OCI-LY3 (cell line): ENCODE measurements at regions not wholly inside any gene's neighbourhood (a gene's known extent, or its start where the extent isn't known, plus 50 kb on each side); places are given as distances from the start of the nearest gene placed in this dataset.

Experiments
- H2AFZ ChIP-seq: fragments of 200-600, 300-600 bp; shearing (Covaris generic); 2 replicates; pipeline ENCODE4 v1.6.0; 2014; ENCODE audit warnings: antibody characterized with exemption, low read depth, low read length
- H3K27ac ChIP-seq: fragments of 200-600, 300-600 bp; sonication (generic); 2 replicates; pipeline ENCODE4 v1.5.1; 2014; ENCODE audit warnings: mild to moderate bottlenecking, low read length, moderate library complexity, mixed read lengths
- H3K27me3 ChIP-seq: fragments of 200-600, 300-600 bp; sonication (generic); 2 replicates; pipeline ENCODE4 v1.6.1; 2014; ENCODE audit warnings: low read depth, low read length, mixed read lengths
- H3K36me3 ChIP-seq: fragments of 200-600, 300-600 bp; sonication (generic); replicated peaks from 2 replicates; pipeline ENCODE3; 2014; ENCODE audit warnings: low read depth, low read length, mixed read lengths
- H3K4me1 ChIP-seq: fragments of 300-600, 200-600 bp; sonication (generic); 2 replicates; pipeline ENCODE4 v1.6.1; 2014; ENCODE audit warnings: low read length, mixed read lengths
- H3K4me2 ChIP-seq: fragments of 200-600, 300-600 bp; sonication (generic); 2 replicates; pipeline ENCODE4 v1.6.1; 2014; ENCODE audit warnings: low read length, mixed read lengths
- H3K4me3 ChIP-seq: fragments of 300-600, 200-600 bp; sonication (generic); 2 replicates; pipeline ENCODE4 v1.5.1; 2014; ENCODE audit warnings: antibody characterized with exemption, mild to moderate bottlenecking, low read length, moderate library complexity
- H3K79me2 ChIP-seq: fragments of 300-600, 200-600 bp; shearing (Covaris generic); 2 replicates; pipeline ENCODE4 v1.6.1; 2014; ENCODE audit warnings: mild to moderate bottlenecking, low read length, mixed read lengths
- H3K9ac ChIP-seq: fragments of 300-600, 200-600 bp; shearing (Covaris generic); 2 replicates; pipeline ENCODE4 v1.6.0; 2014; ENCODE audit warnings: mild to moderate bottlenecking, low read length, moderate library complexity
- H3K9me3 ChIP-seq: fragments of 200-600, 300-600 bp; shearing (Covaris generic); 2 replicates; pipeline ENCODE4 v1.6.1; 2014; ENCODE audit warnings: low read length, mixed read lengths; ENCODE audit not compliant: insufficient read depth
- H4K20me1 ChIP-seq: fragments of 200-600, 300-600 bp; sonication (generic); 2 replicates; pipeline ENCODE4 v1.6.1; 2016; ENCODE audit warnings: low read length, mixed read lengths; ENCODE audit not compliant: insufficient read depth
- CTCF ChIP-seq: fragments of 200-600, 300-600 bp; sonication (generic); IDR thresholded peaks from 2 replicates; pipeline ENCODE4 v1.5.1; 2014; ENCODE audit warnings: antibody characterized with exemption, low read length, low read depth
- EZH2phosphoT487 ChIP-seq: fragments of 200-600 bp; shearing (Covaris generic); IDR thresholded peaks from 2 replicates; pipeline ENCODE4 v1.6.1; 2018; ENCODE audit warnings: antibody characterized with exemption, mixed run types, low read depth

- H4K20me1 ChIP-seq = no peaks in the 10 kb centered on the region
- no peak overlapping the region for H3K27ac ChIP-seq
- no peaks in the 10 kb centered on the region for H3K4me1 ChIP-seq
- no peaks in the 10 kb centered on the region for H3K36me3 ChIP-seq
- no peak overlapping the region for H2AFZ ChIP-seq
- H3K79me2 ChIP-seq = no peaks in the 10 kb centered on the region
- H3K9me3 ChIP-seq = no peaks in the 10 kb centered on the region
- no peak overlapping the region for H3K4me2 ChIP-seq
- no peak overlapping the region for H3K9ac ChIP-seq
- TF ChIP-seq CTCF (no peak), EZH2phosphoT487 (no peak)
- no peak overlapping the region for H3K4me3 ChIP-seq
- no peaks in the 10 kb centered on the region for H3K27me3 ChIP-seq
Observed at GRCh38 chr3:96214941-96215340, 599.5 kb upstream of the EPHA6 start.

GRCh38 chr3:96225494-96225893 lies 588.9 kb upstream of the EPHA6 start:
- H4K20me1 ChIP-seq = no peaks in the 10 kb centered on the region
- H3K4me2 ChIP-seq = no peak overlapping the region
- no peak overlapping the region for H2AFZ ChIP-seq
- H3K9ac ChIP-seq = no peak overlapping the region
- TF ChIP-seq EZH2phosphoT487 (no peak), CTCF (no peak)
- H3K36me3 ChIP-seq = no peaks in the 10 kb centered on the region
- H3K27ac ChIP-seq = no peak overlapping the region
- no peaks in the 10 kb centered on the region for H3K79me2 ChIP-seq
- H3K27me3 ChIP-seq = no peaks in the 10 kb centered on the region
- no peaks in the 10 kb centered on the region for H3K4me1 ChIP-seq
- H3K4me3 ChIP-seq = no peak overlapping the region
- no peaks in the 10 kb centered on the region for H3K9me3 ChIP-seq

GRCh38 chr3:96233679-96234078 lies 580.7 kb upstream of the EPHA6 start:
- Histone ChIP-seq H3K9ac (no peak overlapping the region), H3K9me3 (no peaks in the 10 kb centered on the region), H3K27me3 (no peaks in the 10 kb centered on the region), H3K4me2 (no peak overlapping the region), H3K4me1 (no peaks in the 10 kb centered on the region), H3K79me2 (no peaks in the 10 kb centered on the region), H4K20me1 (no peaks in the 10 kb centered on the region), H3K27ac (no peak overlapping the region), H3K4me3 (no peak overlapping the region), H3K36me3 (no peaks in the 10 kb centered on the region), H2AFZ (no peak overlapping the region)
- TF ChIP-seq CTCF (no peak), EZH2phosphoT487 (no peak)

DNA sequence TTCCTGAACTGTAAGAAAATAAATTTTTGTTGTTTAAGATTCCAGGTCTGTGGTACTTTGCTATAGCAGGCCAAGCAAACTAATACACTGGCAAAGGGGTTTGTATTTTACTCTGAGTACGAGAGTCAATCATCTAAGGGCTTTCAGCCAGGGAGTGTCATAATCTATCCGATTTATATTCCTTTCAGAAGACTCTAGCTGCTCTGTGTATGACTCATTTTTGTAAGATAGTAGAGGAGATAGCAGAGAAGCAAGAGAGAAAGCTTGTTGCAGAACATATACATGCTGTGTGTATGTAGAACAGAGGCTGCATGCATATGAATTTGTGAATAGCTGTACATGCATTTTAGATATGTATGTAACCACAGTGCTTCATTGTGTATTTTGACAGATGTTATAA lies 577.9 kb upstream of the EPHA6 start:
- Histone ChIP-seq H3K9ac (no peak overlapping the region), H2AFZ (no peak overlapping the region), H3K36me3 (no peaks in the 10 kb centered on the region), H3K9me3 (no peaks in the 10 kb centered on the region), H3K4me3 (no peak overlapping the region), H4K20me1 (no peaks in the 10 kb centered on the region), H3K27ac (no peak overlapping the region), H3K4me2 (no peak overlapping the region), H3K27me3 (no peaks in the 10 kb centered on the region), H3K4me1 (no peaks in the 10 kb centered on the region), H3K79me2 (no peaks in the 10 kb centered on the region)
- no peak for TF ChIP-seq CTCF
- TF ChIP-seq EZH2phosphoT487 = no peak
